NCI-H128 (cell line): ENCODE measurements at regions not wholly inside any gene's neighbourhood (a gene's known extent, or its start where the extent isn't known, plus 50 kb on each side); places are given as distances from the start of the nearest gene placed in this dataset.
"Not testable (repeated sequence)": the region's sequence is repeated elsewhere in the genome, so short reads cannot be mapped to it uniquely, and the experiment has no call there.

Experiments
- DNase-seq: peaks from one replicate; lab custom pipeline; 2025; ENCODE audit not compliant: unreplicated experiment; lab: John Stamatoyannopoulos, UW

GRCh38 chr1:60950224-60951063 is 131.9 kb upstream of the NFIA start:
- no peak for DNase-seq

GRCh38 chr1:60949826-60950197 is 132.5 kb upstream of the NFIA start:
- no peak for DNase-seq

GRCh38 chr1:60949154-60949825 is 133.1 kb upstream of the NFIA start:
- DNase-seq: no peak

- DNase-seq: no peak
Observed at GRCh38 chr1:60948486-60948885, 133.9 kb upstream of the NFIA start.

- no peak for DNase-seq
Observed at GRCh38 chr1:60947367-60947766, 135.0 kb upstream of the NFIA start.

GRCh38 chr1:60942896-60943638 is 139.3 kb upstream of the NFIA start:
- DNase-seq: no peak

GRCh38 chr1:60942291-60942690 is 140.1 kb upstream of the NFIA start:
- no peak for DNase-seq

- not testable (repeated sequence) for DNase-seq
Observed at GRCh38 chr1:60940685-60941084, 141.7 kb upstream of the NFIA start.

- no peak for DNase-seq
Observed at GRCh38 chr1:60937720-60938119, 144.6 kb upstream of the NFIA start.

GRCh38 chr1:60936591-60937342 is 145.6 kb upstream of the NFIA start:
- DNase-seq: no peak

- DNase-seq: no peak
Observed at GRCh38 chr1:60936163-60936562, 146.2 kb upstream of the NFIA start.

GRCh38 chr1:60935599-60936110 is 146.7 kb upstream of the NFIA start:
- DNase-seq: no peak

GRCh38 chr1:60930130-60930529 is 152.2 kb upstream of the NFIA start:
- no peak for DNase-seq

- no peak for DNase-seq
Observed at GRCh38 chr1:60924964-60925798, 157.2 kb upstream of the NFIA start.

- DNase-seq: no peak
Observed at GRCh38 chr1:60924165-60924564, 158.2 kb upstream of the NFIA start.

GRCh38 chr1:60923389-60924087 is 158.8 kb upstream of the NFIA start:
- no peak for DNase-seq

- no peak for DNase-seq
Observed at GRCh38 chr1:60922304-60922703, 160.1 kb upstream of the NFIA start.

- DNase-seq: no peak
Observed at GRCh38 chr1:60921175-60921574, 161.2 kb upstream of the NFIA start.

- DNase-seq: no peak
Observed at GRCh38 chr1:60920561-60920960, 161.8 kb upstream of the NFIA start.
